Erythroblast (primary cell): ENCODE measurements at regions not wholly inside any gene's neighbourhood (a gene's known extent, or its start where the extent isn't known, plus 50 kb on each side); places are given as distances from the start of the nearest gene placed in this dataset.

Experiments used
- GATA1 ChIP-seq: IDR thresholded peaks from 2 replicates; pipeline ENCODE4 v1.6.1; 2011; ENCODE audit warnings: low read depth, mild to moderate bottlenecking, control low read depth, low read length, moderate library complexity
- POLR2A ChIP-seq: IDR thresholded peaks from 2 replicates; pipeline ENCODE4 v1.6.1; 2011; ENCODE audit warnings: mild to moderate bottlenecking, low read length

DNA sequence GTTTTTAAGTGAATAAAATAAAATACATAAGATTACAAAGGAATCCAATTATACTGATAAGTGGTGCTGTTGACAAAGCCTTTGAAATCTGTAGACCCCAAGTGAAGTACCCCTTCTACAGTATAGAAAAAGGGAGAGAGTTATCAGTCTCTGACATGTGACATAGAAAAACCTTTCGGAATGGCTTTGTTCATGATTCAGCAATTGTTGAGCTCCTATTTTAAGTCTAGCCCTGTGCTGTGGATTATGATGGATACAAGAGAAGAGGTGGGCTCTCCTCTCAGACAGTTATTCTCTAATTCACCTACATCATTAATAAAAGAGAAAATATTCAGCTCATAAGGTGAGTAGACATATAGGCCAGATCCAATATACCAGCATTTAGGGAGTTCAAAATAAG, 53.3 kb upstream of the ITPKB start:
- TF ChIP-seq POLR2A (no peak), GATA1 (no peak)
